ENCODE measurements at regions not wholly inside any gene's neighbourhood (a gene's known extent, or its start where the extent isn't known, plus 50 kb on each side); places are given as distances from the start of the nearest gene placed in this dataset.
A peak's percentile ranks its signal among the peaks of the same experiment; 100 is the strongest.

DNA sequence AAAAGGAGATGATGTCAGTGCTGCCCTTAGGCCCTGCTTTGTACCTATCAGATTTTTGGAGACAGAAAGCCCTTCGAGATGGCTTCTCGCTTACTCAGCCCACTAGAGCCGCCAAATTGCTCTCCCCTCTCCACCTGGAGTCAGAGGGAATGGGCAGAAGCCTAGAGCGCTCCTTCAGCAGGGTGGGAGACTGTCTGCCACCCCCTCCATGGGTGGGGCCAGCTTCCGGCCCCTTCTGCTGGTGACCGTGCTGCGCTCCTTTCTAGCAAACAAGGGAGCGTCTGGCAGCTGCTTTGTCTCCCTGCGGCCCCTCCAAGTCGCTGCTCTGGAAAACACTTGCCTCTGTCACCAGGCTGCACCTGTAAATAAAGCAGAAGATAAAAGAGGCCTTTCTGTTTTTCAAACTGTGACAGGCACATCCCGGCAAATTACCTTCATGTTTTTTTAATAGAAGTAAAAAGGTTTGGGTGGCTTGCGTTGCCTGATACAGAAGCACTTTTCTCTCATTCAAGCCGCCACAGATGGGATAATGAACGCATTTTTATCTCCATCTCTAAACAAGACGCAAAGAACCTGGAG, 145.7 kb upstream of the NECTIN1 start:
- ATAC-seq (no peak), DNase-seq (no peak)
- intact Hi-C loops (cut with DNase I) = no loop called here
- H3K27me3 ChIP-seq = peaks cover 0 to 30% (median 13%) of the 10 kb centered on the region in 7 donors
- no peaks in the 10 kb centered on the region for H3K9me3 ChIP-seq
- H3K27ac ChIP-seq = no peak overlapping the region
- WGBS, 2 donors = 35 to 36% methylated on average over 15 of the region's 15 CpGs
- H3K4me3 ChIP-seq = no peak overlapping the region
- TF ChIP-seq, protein P1, sequence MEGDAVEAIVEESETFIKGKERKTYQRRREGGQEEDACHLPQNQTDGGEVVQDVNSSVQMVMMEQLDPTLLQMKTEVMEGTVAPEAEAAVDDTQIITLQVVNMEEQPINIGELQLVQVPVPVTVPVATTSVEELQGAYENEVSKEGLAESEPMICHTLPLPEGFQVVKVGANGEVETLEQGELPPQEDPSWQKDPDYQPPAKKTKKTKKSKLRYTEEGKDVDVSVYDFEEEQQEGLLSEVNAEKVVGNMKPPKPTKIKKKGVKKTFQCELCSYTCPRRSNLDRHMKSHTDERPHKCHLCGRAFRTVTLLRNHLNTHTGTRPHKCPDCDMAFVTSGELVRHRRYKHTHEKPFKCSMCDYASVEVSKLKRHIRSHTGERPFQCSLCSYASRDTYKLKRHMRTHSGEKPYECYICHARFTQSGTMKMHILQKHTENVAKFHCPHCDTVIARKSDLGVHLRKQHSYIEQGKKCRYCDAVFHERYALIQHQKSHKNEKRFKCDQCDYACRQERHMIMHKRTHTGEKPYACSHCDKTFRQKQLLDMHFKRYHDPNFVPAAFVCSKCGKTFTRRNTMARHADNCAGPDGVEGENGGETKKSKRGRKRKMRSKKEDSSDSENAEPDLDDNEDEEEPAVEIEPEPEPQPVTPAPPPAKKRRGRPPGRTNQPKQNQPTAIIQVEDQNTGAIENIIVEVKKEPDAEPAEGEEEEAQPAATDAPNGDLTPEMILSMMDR (IDR thresholded peaks at IDR 0.05) = no peak
- H3K36me3 ChIP-seq = no peaks in the 10 kb centered on the region
- H3K4me1 ChIP-seq = no peaks in the 10 kb centered on the region

GRCh38 chr11:119873761-119874421, 144.9 kb upstream of the NECTIN1 start:
- H3K4me1 ChIP-seq = no peaks in the 10 kb centered on the region
- WGBS, 2 donors = 80 to 83% methylated on average over 17 of the region's 17 CpGs
- TF ChIP-seq, protein P1 (IDR thresholded peaks at IDR 0.05) = no peak
- DNase-seq (no peak), ATAC-seq (peak in 1 of 8 donors; percentile 26)
- no peaks in the 10 kb centered on the region for H3K36me3 ChIP-seq
- H3K27me3 ChIP-seq = peaks cover 0 to 34% (median 13%) of the 10 kb centered on the region in 7 donors
- intact Hi-C loops (cut with DNase I) = no loop called here
- no peak overlapping the region for H3K4me3 ChIP-seq
- no peak overlapping the region for H3K27ac ChIP-seq
- no peaks in the 10 kb centered on the region for H3K9me3 ChIP-seq

- peak in 1 of 8 donors; percentile 9 for ATAC-seq
- H3K4me3 ChIP-seq = no peak overlapping the region
- no peak overlapping the region for H3K27ac ChIP-seq
- TF ChIP-seq, protein P1 (IDR thresholded peaks at IDR 0.05) = no peak
- H3K27me3 ChIP-seq = peaks cover 0 to 40% (median 19%) of the 10 kb centered on the region in 7 donors
- no peaks in the 10 kb centered on the region for H3K4me1 ChIP-seq
- H3K36me3 ChIP-seq = no peaks in the 10 kb centered on the region
- DNase-seq = no peak
- H3K9me3 ChIP-seq = no peaks in the 10 kb centered on the region
- intact Hi-C loops (cut with DNase I) = no loop called here
- WGBS, 2 donors = 50 to 52% methylated on average over 11 of the region's 11 CpGs
Measured at GRCh38 chr11:119872611-119873310, 143.8 kb upstream of the NECTIN1 start.

- peak in 1 of 8 donors; percentile 29 for ATAC-seq
- H3K4me1 ChIP-seq = no peaks in the 10 kb centered on the region
- no peak for DNase-seq
- peaks cover 0 to 35% (median 18%) of the 10 kb centered on the region in 7 donors for H3K27me3 ChIP-seq
- 64 to 72% methylated on average over 2 of the region's 2 CpGs for WGBS, 2 donors
- no peak overlapping the region for H3K4me3 ChIP-seq
- TF ChIP-seq, protein P1 (IDR thresholded peaks at IDR 0.05) = no peak
- H3K9me3 ChIP-seq = no peaks in the 10 kb centered on the region
- no peaks in the 10 kb centered on the region for H3K36me3 ChIP-seq
- no peak overlapping the region for H3K27ac ChIP-seq
- intact Hi-C loops (cut with DNase I) = no loop called here
Measured at GRCh38 chr11:119865661-119866156, 136.7 kb upstream of the NECTIN1 start.

All from heart right ventricle (tissue), 16 donors.